ENCODE measurements at regions not wholly inside any gene's neighbourhood (a gene's known extent, or its start where the extent isn't known, plus 50 kb on each side); places are given as distances from the start of the nearest gene placed in this dataset.

DNA sequence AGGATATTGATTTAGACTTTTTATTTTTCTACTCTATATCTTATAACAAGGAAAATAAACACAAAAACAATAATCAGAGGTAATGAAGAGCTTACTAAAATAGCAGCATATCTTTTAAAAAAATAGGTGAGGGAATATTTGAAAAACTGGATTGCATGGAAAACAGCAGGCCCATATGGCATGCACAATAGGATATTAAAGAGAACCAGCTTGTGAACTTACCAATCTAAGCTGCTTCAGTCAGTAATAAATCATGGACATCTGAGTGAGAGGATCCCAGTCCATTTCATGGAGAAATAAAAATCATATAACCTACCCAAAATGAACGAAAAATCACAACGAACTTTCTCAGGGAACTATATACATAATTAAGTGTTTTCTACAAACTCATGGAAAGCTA lies 634.6 kb downstream of the ADCYAP1 start:
- TF ChIP-seq, protein P1, sequence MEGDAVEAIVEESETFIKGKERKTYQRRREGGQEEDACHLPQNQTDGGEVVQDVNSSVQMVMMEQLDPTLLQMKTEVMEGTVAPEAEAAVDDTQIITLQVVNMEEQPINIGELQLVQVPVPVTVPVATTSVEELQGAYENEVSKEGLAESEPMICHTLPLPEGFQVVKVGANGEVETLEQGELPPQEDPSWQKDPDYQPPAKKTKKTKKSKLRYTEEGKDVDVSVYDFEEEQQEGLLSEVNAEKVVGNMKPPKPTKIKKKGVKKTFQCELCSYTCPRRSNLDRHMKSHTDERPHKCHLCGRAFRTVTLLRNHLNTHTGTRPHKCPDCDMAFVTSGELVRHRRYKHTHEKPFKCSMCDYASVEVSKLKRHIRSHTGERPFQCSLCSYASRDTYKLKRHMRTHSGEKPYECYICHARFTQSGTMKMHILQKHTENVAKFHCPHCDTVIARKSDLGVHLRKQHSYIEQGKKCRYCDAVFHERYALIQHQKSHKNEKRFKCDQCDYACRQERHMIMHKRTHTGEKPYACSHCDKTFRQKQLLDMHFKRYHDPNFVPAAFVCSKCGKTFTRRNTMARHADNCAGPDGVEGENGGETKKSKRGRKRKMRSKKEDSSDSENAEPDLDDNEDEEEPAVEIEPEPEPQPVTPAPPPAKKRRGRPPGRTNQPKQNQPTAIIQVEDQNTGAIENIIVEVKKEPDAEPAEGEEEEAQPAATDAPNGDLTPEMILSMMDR (IDR thresholded peaks at IDR 0.05; ENCODE audit: low read depth, low read length) = no peak
- TF ChIP-seq EZH2phosphoT487 (IDR thresholded peaks at IDR 0.05; ENCODE audit: low read depth) = no peak

Measured in OCI-LY3 (cell line).